Fibroblast of lung (primary cell): ENCODE measurements at regions not wholly inside any gene's neighbourhood (a gene's known extent, or its start where the extent isn't known, plus 50 kb on each side); places are given as distances from the start of the nearest gene placed in this dataset.

Experiments used
- DNase-seq, 2 donors: peaks; one replicate each; pipeline versions ENCODE4 v3.0.0 to v3.0.0-alpha.2; 2010; ENCODE audit warnings: low read depth in 2 of 2
- H2AFZ ChIP-seq: 2 replicates; pipeline ENCODE4 v1.5.1; 2012; ENCODE audit warnings: low read length, control low read depth, inconsistent platforms
- H3K27ac ChIP-seq: 2 replicates; pipeline ENCODE4 v1.5.1; 2011; ENCODE audit warnings: low read length, control low read depth; ENCODE audit not compliant: insufficient read depth
- H3K27me3 ChIP-seq: 2 replicates; pipeline ENCODE4 v1.5.1; 2011; ENCODE audit warnings: mild to moderate bottlenecking, low read length; ENCODE audit not compliant: control insufficient read depth, insufficient read depth
- H3K36me3 ChIP-seq: 2 replicates; pipeline ENCODE4 v1.5.1; 2011; ENCODE audit warnings: low read length; ENCODE audit not compliant: control insufficient read depth, insufficient read depth
- H3K4me1 ChIP-seq: 2 replicates; pipeline ENCODE4 v1.5.1; 2011; ENCODE audit warnings: low read length; ENCODE audit not compliant: control insufficient read depth, insufficient read depth; ENCODE audit errors: extremely low read depth
- H3K4me2 ChIP-seq: 2 replicates; pipeline ENCODE4 v1.5.1; 2011; ENCODE audit warnings: low read length, control low read depth; ENCODE audit not compliant: insufficient read depth; ENCODE audit errors: extremely low read depth
- H3K4me3 ChIP-seq, 4 experiments: fragments of 200-600 bp in 1 of 4; sonication (generic) in 1 of 4; replicated peaks in 1 of 4; 2 replicates each; pipeline ENCODE4 v1.5.1; 2011 to 2016; ENCODE audit warnings: low read length in 4 of 4, low read depth in 3 of 4, mild to moderate bottlenecking in 3 of 4, control low read depth in 2 of 4, inconsistent platforms in 1 of 4, mixed read lengths in 1 of 4; ENCODE audit not compliant: insufficient read depth in 1 of 4; ENCODE audit errors: control extremely low read depth in 1 of 4
- H3K79me2 ChIP-seq: 2 replicates; pipeline ENCODE4 v1.5.1; 2012; ENCODE audit warnings: mild to moderate bottlenecking, low read length, inconsistent platforms; ENCODE audit not compliant: control insufficient read depth, insufficient read depth
- H3K9ac ChIP-seq: 2 replicates; pipeline ENCODE4 v1.5.1; 2011; ENCODE audit warnings: mild to moderate bottlenecking, low read length, control low read depth; ENCODE audit not compliant: insufficient read depth
- H3K9me3 ChIP-seq: 2 replicates; pipeline ENCODE4 v1.5.1; 2012; ENCODE audit warnings: low read depth, low read length; ENCODE audit not compliant: control insufficient read depth, insufficient read depth
- H4K20me1 ChIP-seq: 2 replicates; pipeline ENCODE4 v1.5.1; 2011; ENCODE audit warnings: low read length; ENCODE audit not compliant: control insufficient read depth, insufficient read depth; ENCODE audit errors: extremely low read depth
- CTCF ChIP-seq, 2 donors: IDR thresholded peaks in 1 of 2; conservative IDR thresholded peaks in 1 of 2; 1 replicate in 1 of 2; 2 replicates in 1 of 2; pipeline ENCODE4 v1.5.1; 2011 to 2012; ENCODE audit warnings: low read length in 2 of 2, control low read depth in 1 of 2, inconsistent platforms in 1 of 2, low read depth in 1 of 2, mild to moderate bottlenecking in 1 of 2
- EZH2 ChIP-seq: IDR thresholded peaks from 2 replicates; pipeline ENCODE4 v1.5.1; 2012; ENCODE audit warnings: low read length, control low read depth, mild to moderate bottlenecking; ENCODE audit errors: missing control alignments

GRCh38 chr2:58860586-58860985 lies 619.5 kb upstream of the FANCL start:
- H3K4me3 ChIP-seq: no peak overlapping the region
- no peaks in the 10 kb centered on the region for H3K79me2 ChIP-seq
- no peak overlapping the region for H3K9ac ChIP-seq
- no peaks in the 10 kb centered on the region for H3K36me3 ChIP-seq
- TF ChIP-seq EZH2 (no peak), CTCF (conservative IDR thresholded peaks at IDR 0.05 in 1 of 2, IDR thresholded peaks at IDR 0.05 in 1 of 2; ENCODE audit: low read depth in 1 of 2, low read length in 2 of 2) (no peak)
- no peak overlapping the region for H3K4me2 ChIP-seq
- no peaks in the 10 kb centered on the region for H3K27me3 ChIP-seq
- H3K4me1 ChIP-seq: no peaks in the 10 kb centered on the region
- no peak for DNase-seq
- H3K27ac ChIP-seq: no peak overlapping the region
- no peaks in the 10 kb centered on the region for H3K9me3 ChIP-seq
- H4K20me1 ChIP-seq: no peaks in the 10 kb centered on the region
- no peak overlapping the region for H2AFZ ChIP-seq

- no peak overlapping the region for H3K4me3 ChIP-seq
Measured at GRCh38 chr2:58856100-58856499, 615.0 kb upstream of the FANCL start.

GRCh38 chr2:58853420-58853819 lies 612.3 kb upstream of the FANCL start:
- Histone ChIP-seq H3K79me2 (no peaks in the 10 kb centered on the region), H2AFZ (no peak overlapping the region), H3K36me3 (no peaks in the 10 kb centered on the region), H3K9ac (no peak overlapping the region), H3K4me1 (no peaks in the 10 kb centered on the region), H3K9me3 (no peaks in the 10 kb centered on the region), H3K27me3 (no peaks in the 10 kb centered on the region), H3K27ac (no peak overlapping the region), H4K20me1 (no peaks in the 10 kb centered on the region), H3K4me3 (no peak overlapping the region), H3K4me2 (no peak overlapping the region)
- DNase-seq: no peak
- TF ChIP-seq CTCF (conservative IDR thresholded peaks at IDR 0.05 in 1 of 2, IDR thresholded peaks at IDR 0.05 in 1 of 2; ENCODE audit: low read depth in 1 of 2, low read length in 2 of 2) (no peak), EZH2 (no peak)

More at GRCh38 chr2:58856100-58856499, 615.0 kb upstream of the FANCL start:
- Histone ChIP-seq H3K27ac (no peak overlapping the region), H3K4me2 (no peak overlapping the region), H4K20me1 (no peaks in the 10 kb centered on the region), H2AFZ (no peak overlapping the region), H3K9me3 (no peaks in the 10 kb centered on the region), H3K4me1 (no peaks in the 10 kb centered on the region), H3K27me3 (no peaks in the 10 kb centered on the region), H3K9ac (no peak overlapping the region), H3K79me2 (no peaks in the 10 kb centered on the region), H3K36me3 (no peaks in the 10 kb centered on the region)
- no peak for DNase-seq
- no peak for TF ChIP-seq CTCF (conservative IDR thresholded peaks at IDR 0.05 in 1 of 2, IDR thresholded peaks at IDR 0.05 in 1 of 2; ENCODE audit: low read depth in 1 of 2, low read length in 2 of 2)
- TF ChIP-seq EZH2: no peak
